ENCODE measurements at regions not wholly inside any gene's neighbourhood (a gene's known extent, or its start where the extent isn't known, plus 50 kb on each side); places are given as distances from the start of the nearest gene placed in this dataset.

- no peaks in the 10 kb centered on the region for H3K27me3 ChIP-seq
- H3K36me3 ChIP-seq (replicated peaks; ENCODE audit: insufficient read depth, low read depth) = no peaks in the 10 kb centered on the region
- no peaks in the 10 kb centered on the region for H3K9me3 ChIP-seq (ENCODE audit: low read depth)
- no peak overlapping the region for H3K4me2 ChIP-seq
- no peak overlapping the region for H3K27ac ChIP-seq
- no peaks in the 10 kb centered on the region for H4K20me1 ChIP-seq (ENCODE audit: insufficient read depth, poor library complexity, severe bottlenecking)
- WGBS (ENCODE audit: low lambda C conversion rate, missing lambda C conversion rate) = 49% methylated on average over 2 of the region's 2 CpGs
- TF ChIP-seq EZH2phosphoT487 (IDR thresholded peaks at IDR 0.05; ENCODE audit: low read depth, severe bottlenecking, unreplicated experiment) (no peak), EZH2 (IDR thresholded peaks at IDR 0.05; ENCODE audit: borderline replicate concordance) (no peak), CTCF (IDR thresholded peaks at IDR 0.05; ENCODE audit: poor library complexity) (no peak)
- no peak overlapping the region for H2AFZ ChIP-seq
- H3K4me3 ChIP-seq = no peak overlapping the region
- no peak for DNase-seq (ENCODE audit: low spot score)
- H3K9me2 ChIP-seq (replicated peaks; ENCODE audit: insufficient read depth) = no peaks in the 10 kb centered on the region
- no peaks in the 10 kb centered on the region for H3K79me2 ChIP-seq
- H3K4me1 ChIP-seq (ENCODE audit: insufficient read depth) = no peaks in the 10 kb centered on the region
Measured at GRCh38 chr3:104846270-104846669, 520.4 kb upstream of the ALCAM start.

- Histone ChIP-seq H3K4me1 (ENCODE audit: insufficient read depth) (no peaks in the 10 kb centered on the region), H3K79me2 (no peaks in the 10 kb centered on the region), H2AFZ (no peak overlapping the region), H3K9me2 (replicated peaks; ENCODE audit: insufficient read depth) (no peaks in the 10 kb centered on the region), H4K20me1 (ENCODE audit: insufficient read depth, poor library complexity, severe bottlenecking) (no peaks in the 10 kb centered on the region), H3K36me3 (replicated peaks; ENCODE audit: insufficient read depth, low read depth) (no peaks in the 10 kb centered on the region), H3K4me3 (no peak overlapping the region), H3K27ac (no peak overlapping the region), H3K9me3 (ENCODE audit: low read depth) (no peaks in the 10 kb centered on the region), H3K27me3 (no peaks in the 10 kb centered on the region), H3K4me2 (no peak overlapping the region)
- no peak for DNase-seq (ENCODE audit: low spot score)
- 89% methylated on average over 2 of the region's 2 CpGs for WGBS (ENCODE audit: low lambda C conversion rate, missing lambda C conversion rate)
- no peak for TF ChIP-seq EZH2phosphoT487 (IDR thresholded peaks at IDR 0.05; ENCODE audit: low read depth, severe bottlenecking, unreplicated experiment)
- TF ChIP-seq CTCF (IDR thresholded peaks at IDR 0.05; ENCODE audit: poor library complexity) = no peak
- TF ChIP-seq EZH2 (IDR thresholded peaks at IDR 0.05; ENCODE audit: borderline replicate concordance) = no peak
Measured at GRCh38 chr3:104849070-104849469, 517.6 kb upstream of the ALCAM start.

- no peak overlapping the region for H2AFZ ChIP-seq
- H3K4me1 ChIP-seq (ENCODE audit: insufficient read depth) = no peaks in the 10 kb centered on the region
- no peak for TF ChIP-seq CTCF (IDR thresholded peaks at IDR 0.05; ENCODE audit: poor library complexity)
- no peak for TF ChIP-seq EZH2phosphoT487 (IDR thresholded peaks at IDR 0.05; ENCODE audit: low read depth, severe bottlenecking, unreplicated experiment)
- no peak for TF ChIP-seq EZH2 (IDR thresholded peaks at IDR 0.05; ENCODE audit: borderline replicate concordance)
- no peaks in the 10 kb centered on the region for H3K79me2 ChIP-seq
- H3K4me3 ChIP-seq = no peak overlapping the region
- no peak overlapping the region for H3K4me2 ChIP-seq
- H3K9me2 ChIP-seq (replicated peaks; ENCODE audit: insufficient read depth) = no peaks in the 10 kb centered on the region
- H3K27me3 ChIP-seq = no peaks in the 10 kb centered on the region
- H3K9me3 ChIP-seq (ENCODE audit: low read depth) = no peaks in the 10 kb centered on the region
- no peaks in the 10 kb centered on the region for H4K20me1 ChIP-seq (ENCODE audit: insufficient read depth, poor library complexity, severe bottlenecking)
- no peaks in the 10 kb centered on the region for H3K36me3 ChIP-seq (replicated peaks; ENCODE audit: insufficient read depth, low read depth)
- DNase-seq (ENCODE audit: low spot score) = no peak
- H3K27ac ChIP-seq = no peak overlapping the region
- 87% methylated on average over 2 of the region's 2 CpGs for WGBS (ENCODE audit: low lambda C conversion rate, missing lambda C conversion rate)
Measured at GRCh38 chr3:104854468-104854867, 512.2 kb upstream of the ALCAM start.

GRCh38 chr3:104855702-104856101, 511.0 kb upstream of the ALCAM start:
- Histone ChIP-seq H3K9me2 (replicated peaks; ENCODE audit: insufficient read depth) (no peaks in the 10 kb centered on the region), H3K4me1 (ENCODE audit: insufficient read depth) (no peaks in the 10 kb centered on the region), H3K27me3 (no peaks in the 10 kb centered on the region), H3K27ac (no peak overlapping the region), H3K36me3 (replicated peaks; ENCODE audit: insufficient read depth, low read depth) (no peaks in the 10 kb centered on the region), H3K4me3 (no peak overlapping the region), H3K9me3 (ENCODE audit: low read depth) (no peaks in the 10 kb centered on the region), H4K20me1 (ENCODE audit: insufficient read depth, poor library complexity, severe bottlenecking) (no peaks in the 10 kb centered on the region), H2AFZ (no peak overlapping the region), H3K4me2 (no peak overlapping the region), H3K79me2 (no peaks in the 10 kb centered on the region)
- WGBS (ENCODE audit: low lambda C conversion rate, missing lambda C conversion rate) = 68% methylated on average over 2 of the region's 2 CpGs
- TF ChIP-seq EZH2 (IDR thresholded peaks at IDR 0.05; ENCODE audit: borderline replicate concordance) (no peak), CTCF (IDR thresholded peaks at IDR 0.05; ENCODE audit: poor library complexity) (no peak), EZH2phosphoT487 (IDR thresholded peaks at IDR 0.05; ENCODE audit: low read depth, severe bottlenecking, unreplicated experiment) (no peak)
- no peak for DNase-seq (ENCODE audit: low spot score)
